ENCODE measurements at regions not wholly inside any gene's neighbourhood (a gene's known extent, or its start where the extent isn't known, plus 50 kb on each side); places are given as distances from the start of the nearest gene placed in this dataset.
"Not testable (repeated sequence)": the region's sequence is repeated elsewhere in the genome, so short reads cannot be mapped to it uniquely, and the experiment has no call there.

DNA sequence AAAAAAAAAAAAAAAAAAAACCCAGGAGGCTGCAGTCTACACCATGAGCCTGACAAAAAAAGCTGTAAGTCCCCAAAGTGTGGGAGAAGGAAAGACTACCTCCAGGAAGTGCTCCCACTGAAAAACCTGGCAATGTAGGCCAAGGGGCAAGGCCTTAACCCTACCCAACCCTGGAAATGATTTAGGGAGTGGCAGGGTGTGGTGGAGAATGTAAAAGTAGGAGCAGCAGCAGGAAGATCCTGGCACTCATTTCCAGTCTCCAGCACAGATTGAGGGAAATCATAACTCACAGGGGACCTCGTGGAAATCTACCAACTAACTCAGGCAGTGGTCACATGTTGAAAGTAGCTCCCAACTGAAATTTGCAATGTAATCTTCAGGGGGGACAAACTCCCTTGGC lies 839.5 kb downstream of the EPHA3 start:
- DNase-seq: no peak

DNA sequence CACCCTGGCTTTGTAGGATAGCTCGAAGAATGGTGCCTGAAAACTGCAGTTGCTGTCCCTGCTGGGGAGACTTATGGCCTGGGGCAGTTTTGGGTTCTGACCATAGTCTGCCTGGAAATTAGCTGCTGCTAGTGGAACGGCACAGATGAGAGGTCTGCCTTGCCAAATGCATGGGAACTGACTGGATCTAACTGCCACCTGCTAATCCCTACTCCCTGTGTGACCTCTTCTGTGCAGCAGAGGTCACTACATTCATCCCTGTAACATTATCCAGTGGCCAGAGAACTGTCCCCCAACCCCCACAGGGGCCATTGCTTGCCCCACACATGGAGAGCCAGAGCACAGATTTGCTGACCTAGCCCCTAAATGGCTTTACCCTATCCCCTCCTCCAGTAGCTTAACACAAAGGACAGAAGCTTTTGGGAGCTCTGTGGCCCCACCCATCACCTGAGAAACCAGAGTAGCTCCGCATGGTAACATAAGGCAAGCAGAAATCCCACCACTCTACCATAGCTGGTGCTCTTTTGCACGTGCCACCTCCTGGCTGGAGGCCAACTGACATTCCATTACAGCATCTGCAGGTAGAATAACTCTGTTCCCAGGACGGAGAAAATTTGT lies 840.0 kb downstream of the EPHA3 start:
- DNase-seq: no peak

DNA sequence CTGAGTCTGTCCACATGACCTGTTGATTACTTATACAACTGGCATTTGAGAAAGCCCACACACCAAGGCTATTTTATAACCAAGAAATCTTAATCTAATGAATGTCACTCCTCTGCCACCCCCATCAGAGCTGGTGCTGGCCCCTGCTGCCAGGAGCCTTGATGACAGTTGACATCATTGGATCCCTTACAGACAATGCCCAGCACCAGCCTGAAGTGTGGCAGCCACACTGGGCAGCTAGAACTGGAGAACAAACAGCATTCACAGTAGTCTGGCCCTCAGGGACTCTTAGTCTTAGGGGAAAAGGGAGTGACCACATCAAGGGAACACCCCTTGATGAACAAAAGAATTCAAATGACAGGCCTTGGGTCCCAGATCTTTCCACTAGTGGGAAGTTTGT lies 840.6 kb downstream of the EPHA3 start:
- DNase-seq: no peak

- DNase-seq: no peak
Observed at GRCh38 chr3:89950772-89951171, 843.4 kb downstream of the EPHA3 start.

GRCh38 chr3:89954137-89954536 lies 846.7 kb downstream of the EPHA3 start:
- DNase-seq: no peak

GRCh38 chr3:89955156-89955555 lies 847.7 kb downstream of the EPHA3 start:
- no peak for DNase-seq

DNA sequence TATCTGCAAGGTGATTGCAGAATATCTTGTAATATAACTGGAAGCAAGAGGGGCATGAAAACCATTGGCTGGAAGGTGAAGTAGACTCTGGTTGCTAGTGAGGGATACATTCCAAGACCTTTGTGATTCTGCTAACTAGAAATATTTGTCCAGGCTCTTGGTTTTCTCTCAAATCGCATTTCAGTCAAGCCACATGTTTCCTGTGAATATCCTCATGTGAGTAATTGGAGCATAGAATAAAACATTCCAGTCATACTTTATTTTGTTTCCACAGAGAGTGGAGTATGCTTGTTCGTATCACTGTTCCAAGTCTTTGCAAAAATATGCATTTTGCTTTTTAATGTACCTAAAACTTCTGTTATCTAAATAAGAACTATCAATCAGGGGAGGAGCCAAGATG lies 850.0 kb downstream of the EPHA3 start:
- DNase-seq: no peak

DNA sequence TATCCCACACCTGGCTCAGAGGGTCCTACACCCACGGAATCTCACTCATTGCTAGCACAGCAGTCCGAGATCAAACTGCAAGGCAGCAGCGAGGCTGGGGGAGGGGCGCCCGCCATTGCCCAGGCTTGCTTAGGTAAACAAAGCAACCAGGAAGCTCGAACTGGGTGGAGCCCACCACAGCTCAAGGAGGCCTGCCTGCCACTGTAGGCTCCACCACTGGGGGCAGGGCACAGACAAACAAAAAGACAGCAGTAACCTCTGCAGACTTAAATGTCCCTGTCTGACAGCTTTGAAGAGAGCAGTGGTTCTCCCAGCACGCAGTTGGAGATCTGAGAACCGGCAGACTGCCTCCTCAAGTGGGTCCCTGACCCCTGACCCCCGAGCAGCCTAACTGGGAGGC lies 850.7 kb downstream of the EPHA3 start:
- DNase-seq: not testable (repeated sequence)

GRCh38 chr3:89964347-89964746 lies 856.9 kb downstream of the EPHA3 start:
- no peak for DNase-seq

DNA sequence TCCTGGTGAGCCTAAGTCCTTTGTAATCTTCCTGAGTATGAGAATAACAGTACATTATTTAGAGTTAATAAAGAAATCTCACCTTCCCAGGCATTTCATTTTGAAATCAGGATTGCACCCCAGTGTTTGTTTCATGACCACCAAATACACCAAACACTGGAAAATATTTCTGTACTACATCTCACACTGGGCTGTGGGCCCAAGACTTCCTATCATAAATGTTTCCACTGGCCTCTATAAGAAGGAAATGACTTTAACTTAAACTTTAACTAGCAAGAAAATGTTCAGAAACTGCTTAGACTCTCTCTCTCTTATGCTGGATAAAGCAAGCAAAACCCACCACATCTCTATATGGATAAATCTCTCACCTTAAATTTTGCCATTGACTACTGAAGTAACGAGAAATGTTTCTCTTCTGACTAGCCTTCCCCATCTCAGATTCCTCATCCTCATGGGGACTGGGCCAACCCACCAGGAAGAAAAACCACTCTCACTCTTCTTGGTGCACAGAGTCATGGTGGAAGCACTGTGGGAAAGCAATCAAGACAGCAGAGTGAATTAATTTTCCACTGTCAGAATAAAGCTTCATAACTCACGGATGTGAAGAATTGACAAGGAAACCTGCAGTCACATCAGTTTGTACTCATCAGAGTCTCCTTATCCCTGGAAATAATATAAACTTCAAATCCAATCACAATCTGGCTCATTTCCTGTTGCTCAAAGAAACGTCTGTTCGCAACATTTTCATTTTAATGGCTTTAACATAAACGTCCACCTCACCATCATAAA lies 859.6 kb downstream of the EPHA3 start:
- no peak for DNase-seq

DNA sequence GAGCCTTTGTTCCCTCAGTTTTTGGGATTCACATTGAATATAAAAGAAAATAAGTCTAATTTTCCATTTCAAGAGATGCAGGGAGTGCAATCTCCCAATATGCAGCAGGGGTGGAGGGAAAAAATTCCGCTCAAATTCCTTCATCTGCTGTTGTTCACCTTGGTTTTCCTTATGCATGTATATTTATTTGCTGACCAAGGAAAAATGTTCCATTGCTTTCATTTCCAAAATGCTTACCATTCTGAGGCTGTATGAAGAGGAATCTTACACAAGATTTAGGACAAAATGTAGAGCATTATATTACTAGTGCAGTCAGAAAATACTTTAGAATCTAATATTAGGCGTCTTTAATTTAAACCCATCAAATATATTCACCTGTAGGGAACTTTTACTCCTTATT lies 863.9 kb downstream of the EPHA3 start:
- no peak for DNase-seq

DNA sequence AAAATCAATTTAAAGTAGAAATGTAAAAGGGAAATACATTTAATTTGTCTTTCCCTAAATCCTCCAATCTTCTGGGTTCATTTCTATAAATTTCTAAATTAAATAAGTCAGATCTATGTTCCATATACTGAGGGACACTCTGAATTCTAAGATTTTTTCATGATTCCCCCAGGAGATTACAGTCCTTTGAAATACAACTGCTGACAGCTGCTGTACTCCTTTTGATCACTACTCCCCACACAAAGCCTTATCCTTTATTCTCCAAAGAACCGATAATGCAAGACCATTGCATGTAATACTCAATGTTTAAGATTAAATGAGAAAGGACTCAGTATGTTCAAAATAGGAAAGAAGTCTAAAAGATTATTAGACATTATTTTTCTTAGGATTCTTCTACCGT lies 865.7 kb downstream of the EPHA3 start:
- DNase-seq: no peak

GRCh38 chr3:89974903-89975519 lies 867.6 kb downstream of the EPHA3 start:
- no peak for DNase-seq

DNA sequence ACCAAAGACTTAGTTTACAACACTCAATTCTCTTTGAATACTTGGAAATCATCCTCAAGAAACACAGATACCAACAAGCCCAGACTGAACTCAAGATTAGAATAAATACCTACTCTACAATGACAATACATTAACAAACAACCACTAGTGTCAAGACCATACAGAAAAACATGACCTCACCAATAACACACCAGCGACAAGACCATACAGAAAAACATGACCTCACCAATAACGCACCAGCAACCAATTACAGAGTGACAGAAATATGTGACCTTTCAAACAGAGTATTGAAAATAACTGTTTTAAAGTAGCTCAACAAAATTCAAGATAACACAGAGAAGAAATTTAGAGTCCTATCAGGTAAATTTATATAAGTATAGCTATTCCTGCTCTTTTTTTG lies 876.0 kb downstream of the EPHA3 start:
- DNase-seq: no peak

- DNase-seq: no peak
Observed at GRCh38 chr3:90005281-90005847, 897.9 kb downstream of the EPHA3 start.

- DNase-seq: peak in 1 of 2 donors; percentile 23
Observed at GRCh38 chr3:90007778-90008499, 900.5 kb downstream of the EPHA3 start.

GRCh38 chr3:90010341-90010740 lies 902.9 kb downstream of the EPHA3 start:
- DNase-seq: no peak

- DNase-seq: no peak
Observed at GRCh38 chr3:90011131-90011530, 903.7 kb downstream of the EPHA3 start.

GRCh38 chr3:90011596-90011995 lies 904.2 kb downstream of the EPHA3 start:
- DNase-seq: no peak

GRCh38 chr3:90011996-90012395 lies 904.6 kb downstream of the EPHA3 start:
- DNase-seq: no peak

GRCh38 chr3:90015688-90016356 lies 908.4 kb downstream of the EPHA3 start:
- no peak for DNase-seq

- DNase-seq: no peak
Observed at GRCh38 chr3:90016555-90016954, 909.1 kb downstream of the EPHA3 start.

DNA sequence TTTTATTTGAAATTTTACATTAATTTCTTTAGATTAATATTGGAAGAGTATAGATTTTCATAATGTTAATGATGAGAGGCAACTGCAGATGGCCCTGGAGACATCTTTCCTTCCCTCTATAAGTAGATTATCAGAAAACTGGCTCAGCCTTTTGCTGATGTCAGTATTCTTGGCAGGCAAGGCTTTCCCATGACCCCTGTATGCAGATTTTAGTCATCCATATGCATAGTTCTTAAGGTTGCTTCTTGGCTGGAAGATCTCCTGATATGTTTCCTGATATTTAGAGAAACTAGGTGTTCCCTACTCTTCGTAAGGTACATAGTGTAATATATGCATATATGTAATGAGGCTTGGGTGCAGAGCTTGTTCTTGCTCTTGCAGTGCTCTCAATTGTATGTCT lies 911.4 kb downstream of the EPHA3 start:
- DNase-seq: no peak

Measured in hippocampal formation (tissue), 2 donors.